OCI-LY7 (cell line): ENCODE measurements at regions not wholly inside any gene's neighbourhood (a gene's known extent, or its start where the extent isn't known, plus 50 kb on each side); places are given as distances from the start of the nearest gene placed in this dataset.

Source experiments
- CTCF ChIP-seq: fragments of 200-600 bp; sonication (generic); conservative IDR thresholded peaks from 2 replicates; pipeline ENCODE4 v1.5.1; 2014; ENCODE audit warnings: mild to moderate bottlenecking, antibody characterized with exemption, low read length, moderate library complexity, mixed read lengths
- EZH2phosphoT487 ChIP-seq: fragments of 200-600 bp; sonication (generic); IDR thresholded peaks from 2 replicates; pipeline ENCODE4 v1.6.1; 2018; ENCODE audit warnings: low read depth, borderline replicate concordance, mild to moderate bottlenecking, mixed run types, antibody characterized with exemption, low read length, moderate library complexity, mixed read lengths

- TF ChIP-seq CTCF = no peak
- TF ChIP-seq EZH2phosphoT487 = no peak
Observed at GRCh38 chr12:83841620-83842019, 1071.0 kb downstream of the SLC6A15 start.
